Keratinocyte (primary cell): ENCODE measurements at regions not wholly inside any gene's neighbourhood (a gene's known extent, or its start where the extent isn't known, plus 50 kb on each side); places are given as distances from the start of the nearest gene placed in this dataset.

Experiments used
- CTCF ChIP-seq, 3 experiments: IDR thresholded peaks in 1 of 3; conservative IDR thresholded peaks in 1 of 3; optimal IDR thresholded peaks in 1 of 3; 2 replicates in 2 of 3; 3 replicates in 1 of 3; pipeline versions ENCODE3 to v1.5.1; 2011; ENCODE audit warnings: low read length in 3 of 3, mild to moderate bottlenecking in 3 of 3, moderate library complexity in 2 of 3, control low read depth in 1 of 3, inconsistent platforms in 1 of 3; ENCODE audit not compliant: insufficient read depth in 2 of 3; ENCODE audit errors: extremely low read depth in 1 of 3
- EZH2 ChIP-seq: IDR thresholded peaks from one replicate; pipeline ENCODE4 v1.6.1; 2012; ENCODE audit warnings: inconsistent platforms, mild to moderate bottlenecking, low read length, moderate library complexity

GRCh38 chr4:133268205-133268604 lies 119.1 kb downstream of the PCDH10 start:
- TF ChIP-seq CTCF (optimal IDR thresholded peaks at IDR 0.05 in 1 of 3, IDR thresholded peaks at IDR 0.05 in 1 of 3, conservative IDR thresholded peaks at IDR 0.05 in 1 of 3; ENCODE audit: extremely low read depth in 1 of 3, insufficient read depth in 2 of 3, low read length in 3 of 3) (no peak), EZH2 (no peak)
